NCI-H82 (cell line): ENCODE measurements at regions not wholly inside any gene's neighbourhood (a gene's known extent, or its start where the extent isn't known, plus 50 kb on each side); places are given as distances from the start of the nearest gene placed in this dataset.
A peak's percentile ranks its signal among the peaks of the same experiment; 100 is the strongest.

Experiments used
- DNase-seq: peaks from one replicate; lab custom pipeline; 2025; lab: John Stamatoyannopoulos, UW

- no peak for DNase-seq
Measured at GRCh38 chr10:57017356-57018037, 656.4 kb upstream of the ZWINT start.

- peak; percentile 74 for DNase-seq
Measured at GRCh38 chr10:57015595-57016318, 654.7 kb upstream of the ZWINT start.

GRCh38 chr10:57015187-57015586 lies 654.1 kb upstream of the ZWINT start:
- DNase-seq, result no peak

- DNase-seq, result no peak
Measured at GRCh38 chr10:57014758-57015157, 653.7 kb upstream of the ZWINT start.

- DNase-seq, result no peak
Measured at GRCh38 chr10:57008189-57008588, 647.1 kb upstream of the ZWINT start.

GRCh38 chr10:56991591-56992069 lies 630.6 kb upstream of the ZWINT start:
- DNase-seq, result no peak

GRCh38 chr10:56975513-56975912 lies 614.5 kb upstream of the ZWINT start:
- DNase-seq, result peak; percentile 0

GRCh38 chr10:56973766-56974165 lies 612.7 kb upstream of the ZWINT start:
- DNase-seq, result no peak

GRCh38 chr10:56943221-56943755 lies 582.2 kb upstream of the ZWINT start:
- DNase-seq, result no peak

- no peak for DNase-seq
Measured at GRCh38 chr10:56934515-56934914, 573.5 kb upstream of the ZWINT start.

GRCh38 chr10:56928714-56929113 lies 567.7 kb upstream of the ZWINT start:
- peak; percentile 1 for DNase-seq

- no peak for DNase-seq
Measured at GRCh38 chr10:56927701-56928100, 566.6 kb upstream of the ZWINT start.

GRCh38 chr10:56920601-56921261 lies 559.7 kb upstream of the ZWINT start:
- DNase-seq, result no peak

GRCh38 chr10:56912043-56912442 lies 551.0 kb upstream of the ZWINT start:
- no peak for DNase-seq

GRCh38 chr10:56905051-56905450 lies 544.0 kb upstream of the ZWINT start:
- DNase-seq, result no peak

GRCh38 chr10:56902554-56902953 lies 541.5 kb upstream of the ZWINT start:
- no peak for DNase-seq

- no peak for DNase-seq
Measured at GRCh38 chr10:56895306-56895705, 534.2 kb upstream of the ZWINT start.

GRCh38 chr10:56881218-56881617 lies 520.2 kb upstream of the ZWINT start:
- peak; percentile 9 for DNase-seq

GRCh38 chr10:56880606-56881005 lies 519.5 kb upstream of the ZWINT start:
- DNase-seq, result no peak

GRCh38 chr10:56874950-56875349 lies 513.9 kb upstream of the ZWINT start:
- peak; percentile 63 for DNase-seq

GRCh38 chr10:56871160-56871668 lies 510.2 kb upstream of the ZWINT start:
- DNase-seq, result no peak

GRCh38 chr10:56867236-56867635 lies 506.2 kb upstream of the ZWINT start:
- DNase-seq, result no peak

- no peak for DNase-seq
Measured at GRCh38 chr10:56856569-56856968, 495.5 kb upstream of the ZWINT start.
